ENCODE measurements at regions not wholly inside any gene's neighbourhood (a gene's known extent, or its start where the extent isn't known, plus 50 kb on each side); places are given as distances from the start of the nearest gene placed in this dataset.
"Not testable (repeated sequence)": the region's sequence is repeated elsewhere in the genome, so short reads cannot be mapped to it uniquely, and the experiment has no call there.

GRCh38 chr12:38484821-38485449 lies 168.4 kb downstream of the ALG10B start:
- no peak for DNase-seq

GRCh38 chr12:38488866-38489265 lies 172.3 kb downstream of the ALG10B start:
- no peak for DNase-seq

- no peak for DNase-seq
Measured at GRCh38 chr12:38490073-38490472, 173.5 kb downstream of the ALG10B start.

- no peak for DNase-seq
Measured at GRCh38 chr12:38490941-38491340, 174.4 kb downstream of the ALG10B start.

- DNase-seq: no peak
Measured at GRCh38 chr12:38501481-38501880, 184.9 kb downstream of the ALG10B start.

DNA sequence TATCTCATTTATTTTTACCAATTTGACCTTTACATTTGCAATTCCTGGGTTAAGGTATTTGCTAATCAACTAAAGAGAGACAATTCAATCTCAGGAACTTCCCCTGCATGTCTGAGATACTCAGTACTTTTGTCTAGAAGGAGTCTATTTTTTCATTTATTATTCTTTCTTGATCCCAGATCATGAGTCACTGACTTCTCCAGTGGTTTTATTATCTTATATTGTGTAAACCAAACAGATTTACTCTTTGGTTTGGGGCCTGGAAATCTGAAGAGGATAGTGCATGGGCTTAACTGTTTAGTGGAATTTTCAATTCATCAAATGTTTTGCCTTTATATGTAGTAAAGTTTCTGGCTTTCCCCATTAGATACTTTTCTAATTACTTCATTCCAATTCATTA lies 185.4 kb downstream of the ALG10B start:
- no peak for DNase-seq

GRCh38 chr12:38502415-38502814 lies 185.8 kb downstream of the ALG10B start:
- DNase-seq: no peak

- no peak for DNase-seq
Measured at GRCh38 chr12:38507839-38508238, 191.3 kb downstream of the ALG10B start.

GRCh38 chr12:38508246-38508645 lies 191.7 kb downstream of the ALG10B start:
- no peak for DNase-seq

DNA sequence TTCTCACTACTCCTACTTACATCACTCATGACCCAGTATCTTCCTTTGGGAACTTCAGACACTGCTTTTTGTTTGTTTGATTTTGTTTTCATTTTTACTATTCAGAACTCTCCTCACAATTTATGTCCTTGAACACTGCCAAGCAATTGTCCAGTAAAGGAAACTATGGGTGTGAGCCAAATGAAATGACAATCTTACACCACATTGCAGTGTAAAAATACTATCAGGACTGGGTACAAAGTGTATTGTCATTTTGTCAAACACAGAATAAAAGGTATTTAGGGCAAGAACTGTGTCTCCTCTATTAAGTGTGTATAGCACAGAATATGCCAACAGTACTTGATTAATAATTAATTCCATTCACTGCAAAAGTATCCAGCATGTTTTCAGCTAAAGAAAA lies 199.3 kb downstream of the ALG10B start:
- DNase-seq: no peak

DNA sequence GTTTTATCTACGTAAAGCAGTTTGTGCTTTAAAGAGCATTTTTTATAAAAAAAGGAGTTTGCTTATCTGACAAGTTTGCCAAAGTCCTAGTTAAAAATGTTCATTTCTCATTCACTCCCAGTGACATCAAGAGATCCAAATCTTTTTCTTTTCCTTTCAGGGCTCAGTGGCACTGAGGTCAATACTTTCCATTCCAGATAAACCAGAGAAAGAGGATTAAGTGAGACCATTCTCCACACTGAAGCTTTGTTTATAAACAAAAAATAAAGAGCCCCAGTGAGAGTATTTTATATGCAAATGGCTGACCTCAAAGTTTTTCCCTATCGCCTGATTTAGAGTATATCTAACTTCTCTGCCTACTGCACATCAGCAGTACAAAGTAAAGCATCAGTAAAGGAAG lies 199.8 kb downstream of the ALG10B start:
- DNase-seq: no peak

DNA sequence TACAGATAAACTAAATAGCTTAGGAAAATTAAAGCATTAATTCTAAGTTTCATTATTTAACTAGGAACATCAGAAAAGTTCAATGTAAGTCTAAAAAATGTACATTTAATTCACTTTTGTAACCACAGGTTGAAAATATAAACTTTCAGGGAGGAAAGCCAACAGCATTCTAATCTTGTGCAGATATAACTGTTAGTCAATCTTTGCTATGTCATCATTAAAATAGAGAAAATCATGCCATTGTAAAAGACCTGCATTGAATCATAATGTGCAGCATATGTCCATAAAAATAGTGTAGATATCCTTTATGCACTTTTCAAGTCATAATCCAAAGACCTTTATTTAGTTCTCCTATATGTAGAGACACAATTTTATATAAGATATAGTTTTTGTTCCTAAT lies 207.3 kb downstream of the ALG10B start:
- DNase-seq: no peak

DNA sequence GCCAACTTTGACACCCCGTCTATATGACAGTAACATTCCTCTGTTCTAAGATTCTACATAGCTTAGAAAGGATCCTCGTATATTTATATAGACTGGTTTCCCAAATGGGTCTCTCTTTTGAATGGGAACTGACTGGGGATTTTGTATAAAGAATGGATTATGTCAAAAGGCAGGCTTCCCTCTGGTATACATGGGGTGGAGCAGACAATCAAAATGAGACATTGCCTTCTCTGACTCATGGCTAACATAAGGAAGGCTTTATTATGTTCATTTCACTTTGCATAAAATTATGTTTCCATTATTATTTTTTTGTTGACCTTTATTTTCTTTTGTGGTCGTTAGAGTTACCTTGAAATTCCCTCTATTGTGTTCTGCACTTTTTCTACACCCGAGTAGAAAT lies 211.1 kb downstream of the ALG10B start:
- no peak for DNase-seq

GRCh38 chr12:38528527-38528926 lies 212.0 kb downstream of the ALG10B start:
- DNase-seq: no peak

GRCh38 chr12:38529281-38529680 lies 212.7 kb downstream of the ALG10B start:
- not testable (repeated sequence) for DNase-seq

- no peak for DNase-seq
Measured at GRCh38 chr12:38538319-38538718, 221.7 kb downstream of the ALG10B start.

DNA sequence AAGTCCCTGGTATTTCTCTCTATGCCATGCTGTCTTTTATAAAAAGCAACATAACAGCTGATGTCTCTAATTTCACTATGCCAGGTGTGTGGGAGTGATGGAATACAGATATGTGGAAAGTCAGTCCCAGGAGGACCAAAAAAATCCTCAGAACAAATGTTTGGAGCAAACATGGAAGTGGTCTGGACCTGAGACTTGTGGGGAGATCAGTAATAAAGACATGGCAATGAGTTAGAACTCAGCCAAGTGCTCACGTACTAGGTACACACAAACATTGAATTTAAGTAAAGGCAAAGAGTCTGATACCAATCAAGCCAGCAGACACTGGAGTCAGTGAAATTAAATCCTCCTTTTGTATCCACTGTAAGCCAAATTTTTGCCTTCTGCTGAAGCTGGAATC lies 223.6 kb downstream of the ALG10B start:
- no peak for DNase-seq

GRCh38 chr12:38541849-38542248 lies 225.3 kb downstream of the ALG10B start:
- no peak for DNase-seq

GRCh38 chr12:38543151-38543550 lies 226.6 kb downstream of the ALG10B start:
- no peak for DNase-seq

DNA sequence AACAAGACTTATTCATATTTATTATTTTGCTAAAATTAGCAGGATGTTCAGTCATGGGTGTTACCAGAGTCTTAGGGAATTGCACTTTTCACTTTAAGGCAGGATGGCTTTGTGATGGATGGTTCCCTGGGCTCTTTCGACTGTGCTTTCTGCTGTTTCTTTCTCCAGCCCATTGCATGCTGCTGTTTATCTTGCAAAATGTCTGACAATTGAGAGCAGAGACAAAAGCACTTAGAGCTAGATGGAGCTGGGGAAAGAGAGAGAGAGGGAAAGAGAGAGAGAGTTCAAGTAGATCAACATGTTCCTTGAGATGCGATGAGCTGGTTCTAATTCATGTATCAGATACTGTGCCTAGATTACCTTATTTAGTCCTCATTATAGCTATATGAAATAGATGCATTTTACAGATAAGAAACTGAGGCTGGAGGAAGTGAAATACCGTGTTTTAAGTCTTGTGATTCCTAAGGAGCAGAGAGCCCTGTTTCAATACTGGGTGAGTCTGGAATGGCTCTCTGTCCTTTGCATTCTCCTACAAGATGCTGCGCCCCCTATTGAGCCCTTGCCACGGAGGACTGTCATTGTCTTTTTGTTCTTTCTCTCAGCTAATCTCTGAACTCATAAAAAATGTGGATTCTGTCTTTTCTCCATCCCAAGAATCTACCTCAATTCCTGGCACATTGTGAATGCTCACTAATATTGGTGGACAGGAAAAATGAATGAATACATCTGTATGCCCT lies 227.9 kb downstream of the ALG10B start:
- no peak for DNase-seq

GRCh38 chr12:38547586-38547985 lies 231.0 kb downstream of the ALG10B start:
- no peak for DNase-seq

DNA sequence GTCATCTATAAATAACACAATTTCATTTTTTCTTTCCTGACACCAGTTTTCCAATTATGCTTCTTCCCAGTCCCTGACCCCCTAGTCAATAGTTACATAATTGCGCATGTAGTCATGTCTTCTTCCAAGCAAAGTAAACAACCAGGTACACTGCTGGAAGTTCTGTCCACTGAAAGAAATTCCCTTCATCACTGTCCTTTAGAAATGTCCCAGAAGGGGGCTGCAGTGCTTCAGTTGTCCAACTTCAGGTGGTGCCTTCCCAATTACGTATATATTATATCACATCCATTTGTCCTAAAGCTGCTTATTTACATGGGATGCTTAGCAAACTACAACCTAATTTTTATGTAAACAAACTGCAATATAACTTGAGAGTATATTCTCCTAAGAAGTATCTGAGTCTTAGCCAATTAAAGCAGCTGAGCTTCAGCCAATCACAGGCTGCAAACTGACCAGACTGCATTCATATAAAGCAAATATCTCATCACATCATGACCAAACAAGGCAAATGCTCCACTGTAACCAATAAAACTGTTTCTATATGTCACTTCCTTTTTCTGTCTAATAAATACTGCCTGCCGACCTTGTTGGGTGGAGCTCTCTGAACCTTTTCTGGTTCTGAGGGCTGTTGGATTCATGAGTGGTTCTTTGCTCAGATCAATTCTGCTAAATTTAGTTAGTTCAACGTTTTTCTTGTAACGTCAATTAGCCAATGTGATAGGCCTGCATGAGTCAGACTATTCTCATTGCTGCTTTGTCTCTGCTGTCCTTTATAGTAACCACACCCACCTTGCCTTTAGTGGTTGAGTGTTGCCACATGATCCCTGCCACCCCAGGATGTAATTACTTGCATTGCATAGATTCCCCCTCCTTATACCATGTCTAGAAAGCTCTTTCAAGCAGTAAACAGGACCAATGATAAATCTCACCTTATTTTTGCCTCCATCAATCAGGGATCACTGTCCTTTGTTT lies 239.3 kb downstream of the ALG10B start:
- DNase-seq: no peak

GRCh38 chr12:38556647-38557046 lies 240.1 kb downstream of the ALG10B start:
- no peak for DNase-seq

DNA sequence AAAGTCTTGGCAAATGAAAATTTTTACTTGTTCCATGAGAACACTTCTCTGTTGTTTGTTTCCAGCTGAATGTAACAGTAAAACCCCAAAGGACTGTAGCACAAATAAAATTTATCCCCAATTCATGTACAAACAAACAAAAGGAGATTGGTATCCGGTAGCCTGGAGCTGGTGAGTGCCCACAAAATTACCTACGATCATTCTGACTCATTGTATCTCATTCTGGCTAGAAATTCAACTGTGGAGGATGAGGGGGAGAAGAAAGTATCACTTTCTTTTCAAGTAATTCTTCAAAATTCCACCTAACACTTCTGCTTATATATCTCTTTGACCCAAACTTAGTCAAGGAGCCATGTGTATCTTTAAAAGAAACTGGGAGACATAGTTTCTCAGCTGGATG lies 268.5 kb downstream of the ALG10B start:
- DNase-seq: no peak
